K562 (cell line): ENCODE measurements at regions not wholly inside any gene's neighbourhood (a gene's known extent, or its start where the extent isn't known, plus 50 kb on each side); places are given as distances from the start of the nearest gene placed in this dataset.

Experiments
- ATAC-seq: fragments of 200-7000 bp; cut with Tn5 transposase; 3 replicates; pipeline ENCODE4 v1.9.1; 2020; ENCODE audit warnings: moderate library complexity
- BruUV-seq: library from RNA; stranded (reverse); fragments of 400-500 nt; replicated peaks from 2 replicates; lab custom pipeline; 2021; lab: Mats Ljungman, UMichigan
- CTCF ChIA-PET: fragments of 300-600 bp; formaldehyde crosslinking; extraction: SDS; loops from one replicate; lab custom pipeline; 2021; ENCODE audit warnings: low intra/inter-chr PET ratio; lab: Yijun Ruan, JAX
- POLR2A ChIA-PET: fragments of 300-600, 350-650 bp; sonication (Branson Sonifier 250); formaldehyde crosslinking; extraction: SDS; loops from one replicate; lab custom pipeline; 2021; ENCODE audit warnings: antibody characterized with exemption, inconsistent platforms; lab: Yijun Ruan, JAX
- DNase-seq, 4 experiments: peaks; one replicate each; pipeline versions ENCODE4 v3.0.0 to v3.0.0-alpha.2; 2011 to 2018; ENCODE audit warnings: low spot score in 3 of 4, mixed read lengths in 3 of 4; ENCODE audit errors: extremely low read depth in 1 of 4
- FAIRE-seq: peaks from 2 replicates; lab custom pipeline; 2011; peaks lifted over from hg19 to GRCh38; lab: Jason Lieb, UNC
- H2AFZ ChIP-seq: 2 replicates; pipeline ENCODE4 v1.6.0; 2011; ENCODE audit warnings: low read depth, low read length, control low read depth, inconsistent platforms
- H3K27ac ChIP-seq: fragments of 200-600 bp; 3 replicates; pipeline ENCODE4 v1.8.0; 2011; ENCODE audit warnings: low read depth, mild to moderate bottlenecking, control low read depth, inconsistent platforms, low read length, moderate library complexity, mixed read lengths; ENCODE audit errors: extremely low read depth
- H3K27me3 ChIP-seq, 2 experiments: fragments of 300-600 bp in 1 of 2; 2 replicates in 1 of 2; 3 replicates in 1 of 2; pipeline versions ENCODE4 v1.6.0 to v1.8.0; 2011; ENCODE audit warnings: inconsistent platforms in 2 of 2, low read length in 2 of 2, mild to moderate bottlenecking in 1 of 2, mixed read lengths in 1 of 2, moderate library complexity in 1 of 2; ENCODE audit not compliant: control insufficient read depth in 2 of 2, insufficient read depth in 2 of 2
- H3K36me3 ChIP-seq: fragments of 300-600 bp; 3 replicates; pipeline ENCODE4 v1.8.0; 2011; ENCODE audit warnings: mild to moderate bottlenecking, low read length, inconsistent platforms; ENCODE audit not compliant: control insufficient read depth, insufficient read depth
- H3K4me1 ChIP-seq, 2 experiments: fragments of 200-600 bp in 1 of 2; replicated peaks in 1 of 2; 2 replicates in 1 of 2; 3 replicates in 1 of 2; pipeline versions ENCODE4 v1.5.1 to v1.8.0; 2011; ENCODE audit warnings: inconsistent platforms in 2 of 2, low read length in 2 of 2, mild to moderate bottlenecking in 1 of 2, mixed read lengths in 1 of 2, moderate library complexity in 1 of 2; ENCODE audit not compliant: control insufficient read depth in 2 of 2, insufficient read depth in 2 of 2
- H3K4me2 ChIP-seq: 2 replicates; pipeline ENCODE4 v1.6.1; 2011; ENCODE audit warnings: low read length, control low read depth, inconsistent platforms, mixed read lengths; ENCODE audit not compliant: insufficient read depth
- H3K4me3 ChIP-seq: fragments of 200-600 bp; sonication (generic), shearing (Covaris generic); 2 replicates; pipeline ENCODE4 v1.5.1; 2016; ENCODE audit warnings: control low read depth, inconsistent platforms
- H3K79me2 ChIP-seq: fragments of 200-600 bp; 3 replicates; pipeline ENCODE4 v1.8.0; 2011; ENCODE audit warnings: low read length, inconsistent platforms; ENCODE audit not compliant: control insufficient read depth, insufficient read depth
- H3K9ac ChIP-seq, 2 experiments: 2 replicates each; pipeline versions ENCODE4 v1.6.0 to v1.6.1; 2011; ENCODE audit warnings: low read depth in 2 of 2, low read length in 2 of 2, control low read depth in 1 of 2, inconsistent platforms in 1 of 2, mild to moderate bottlenecking in 1 of 2, mixed read lengths in 1 of 2; ENCODE audit not compliant: insufficient read depth in 1 of 2
- H3K9me1 ChIP-seq: one replicate; pipeline ENCODE4 v1.6.0; 2011; ENCODE audit warnings: inconsistent platforms, mild to moderate bottlenecking, low read length, moderate library complexity; ENCODE audit not compliant: control insufficient read depth, insufficient read depth
- H3K9me3 ChIP-seq: replicated peaks from 2 replicates; pipeline ENCODE4 v1.5.1; 2011; ENCODE audit warnings: low read depth, low read length, inconsistent platforms; ENCODE audit not compliant: control insufficient read depth, insufficient read depth
- H4K20me1 ChIP-seq: replicated peaks from 2 replicates; pipeline ENCODE4 v1.6.1; 2011; ENCODE audit warnings: low read length, inconsistent platforms, mixed read lengths; ENCODE audit not compliant: control insufficient read depth, insufficient read depth
- CCAR2 ChIP-seq: fragments of 200-400 bp; formaldehyde crosslinking; IDR thresholded peaks from 2 replicates; pipeline ENCODE4 v1.6.1; 2017; ENCODE audit warnings: mild to moderate bottlenecking, low read depth, low read length
- CREB3L1 ChIP-seq: fragments of 450-650 bp; IDR thresholded peaks from 2 replicates; pipeline ENCODE4 v1.6.1; 2014; ENCODE audit warnings: low read depth, mild to moderate bottlenecking, moderate library complexity, borderline replicate concordance
- GTF2E2 ChIP-seq: fragments of 200-800 bp; sonication (Bioruptor generic); IDR thresholded peaks from 2 replicates; pipeline ENCODE4 v1.6.1; 2016; ENCODE audit warnings: missing genetic modification characterization, missing compliant biosample characterization
- HNRNPH1 ChIP-seq: fragments of 200-400 bp; formaldehyde crosslinking; optimal IDR thresholded peaks from 2 replicates; pipeline ENCODE3; 2017; ENCODE audit warnings: low read depth, mild to moderate bottlenecking, low read length, moderate library complexity
- MCM7 ChIP-seq, 2 experiments: fragments of 450-650 bp; IDR thresholded peaks; 2 replicates each; pipeline ENCODE4 v1.6.1; 2016 to 2018
- ZBTB49 ChIP-seq: sonication (generic); formaldehyde crosslinking; IDR thresholded peaks from 2 replicates; pipeline ENCODE4 v1.8.0; 2022; ENCODE audit warnings: missing genetic modification reagents, mild to moderate bottlenecking, borderline replicate concordance
- WGBS: fragments of 100-300 bp; shearing (Covaris generic); methylation state at CpG from one replicate; pipeline ENCODE4 v1.1.6; 2016; ENCODE audit warnings: low coverage, mixed read lengths; ENCODE audit not compliant: insufficient coverage; ENCODE audit errors: missing lambda C conversion rate; 5-methylcytosine and 5-hydroxymethylcytosine counted together
- in situ Hi-C: fragments of 300-500 bp; cut with MboI; formaldehyde crosslinking; loops from 4 replicates; pipeline ENCODE4 v1.15.0; 2018; ENCODE audit warnings: inconsistent platforms, mixed read lengths
- intact Hi-C: fragments of 100-400 bp; cut with micrococcal nuclease; formaldehyde crosslinking; loops from 2 replicates; pipeline ENCODE4 v1.14.2; 2022

GRCh38 chr5:5979761-5980537, 398.4 kb downstream of the MED10 start:
- FAIRE-seq (no peak), ATAC-seq (no peak), DNase-seq (no peak)
- no peak for TF ChIP-seq ZBTB49 (CRISPR knock-in tag)
- no peak for TF ChIP-seq GTF2E2 (tag)
- no peak for TF ChIP-seq CCAR2
- TF ChIP-seq CREB3L1: no peak
- no peak for TF ChIP-seq MCM7 (IDR thresholded peaks at IDR 0.05)
- no peak for TF ChIP-seq HNRNPH1
- ChIA-PET POLR2A (no interaction called here), CTCF (no interaction called here)
- intact Hi-C loops (no loop called here), in situ Hi-C loops (no loop called here)
- no peaks in the 10 kb centered on the region for H3K27me3 ChIP-seq
- H3K4me1 ChIP-seq: no peaks in the 10 kb centered on the region
- no peaks in the 10 kb centered on the region for H3K36me3 ChIP-seq
- WGBS: 0% methylated on average over 6 of the region's 6 CpGs
- H4K20me1 ChIP-seq: no peaks in the 10 kb centered on the region
- H3K9me3 ChIP-seq: no peaks in the 10 kb centered on the region
- BruUV-seq: no TSS peak
- no peak overlapping the region for H3K4me2 ChIP-seq
- H2AFZ ChIP-seq: no peak overlapping the region
- H3K9me1 ChIP-seq: no peaks in the 10 kb centered on the region
- no peaks in the 10 kb centered on the region for H3K79me2 ChIP-seq
- no peak overlapping the region for H3K4me3 ChIP-seq
- H3K27ac ChIP-seq: no peak overlapping the region
- no peak overlapping the region for H3K9ac ChIP-seq
